ENCODE measurements at regions not wholly inside any gene's neighbourhood (a gene's known extent, or its start where the extent isn't known, plus 50 kb on each side); places are given as distances from the start of the nearest gene placed in this dataset.

GRCh38 chr5:2259494-2260107, 376.9 kb upstream of the IRX4 start:
- H3K36me3 ChIP-seq (ENCODE audit: insufficient read depth in 1 of 2, low read depth in 1 of 2): no peaks in the 10 kb centered on the region
- H3K4me1 ChIP-seq: no peaks in the 10 kb centered on the region
- TF ChIP-seq CTCF (IDR thresholded peaks at IDR 0.05): no peak
- no peaks in the 10 kb centered on the region for H3K9me3 ChIP-seq
- intact Hi-C loops (cut with DNase I): no loop called here
- no peak overlapping the region for H3K4me3 ChIP-seq
- no peak for DNase-seq
- no peak overlapping the region for H3K27ac ChIP-seq
- WGBS, 3 donors: 70 to 80% (median 79%) methylated on average over 7 of the region's 7 CpGs
- ATAC-seq: no peak
- H3K27me3 ChIP-seq (ENCODE audit: insufficient read depth in 3 of 3, low read length in 2 of 3): peaks cover 0 to 2% (median 0%) of the 10 kb centered on the region in 3 donors

- DNase-seq (no peak), ATAC-seq (no peak)
- 79 to 86% (median 82%) methylated on average over 8 of the region's 8 CpGs for WGBS, 3 donors
- H3K27me3 ChIP-seq (ENCODE audit: insufficient read depth in 3 of 3, low read length in 2 of 3): peaks cover 0 to 2% (median 0%) of the 10 kb centered on the region in 3 donors
- H3K36me3 ChIP-seq (ENCODE audit: insufficient read depth in 1 of 2, low read depth in 1 of 2): no peaks in the 10 kb centered on the region
- H3K27ac ChIP-seq: no peak overlapping the region
- no peaks in the 10 kb centered on the region for H3K4me1 ChIP-seq
- intact Hi-C loops (cut with DNase I): no loop called here
- no peaks in the 10 kb centered on the region for H3K9me3 ChIP-seq
- no peak overlapping the region for H3K4me3 ChIP-seq
- no peak for TF ChIP-seq CTCF (IDR thresholded peaks at IDR 0.05)
Measured at GRCh38 chr5:2258861-2259260, 376.1 kb upstream of the IRX4 start.

GRCh38 chr5:2257326-2258244, 374.9 kb upstream of the IRX4 start:
- ATAC-seq (no peak), DNase-seq (no peak)
- peaks cover 0 to 2% (median 0%) of the 10 kb centered on the region in 3 donors for H3K27me3 ChIP-seq (ENCODE audit: insufficient read depth in 3 of 3, low read length in 2 of 3)
- intact Hi-C loops (cut with DNase I): no loop called here
- 75 to 80% (median 79%) methylated on average over 19 to 20 of the region's 20 CpGs for WGBS, 3 donors
- no peaks in the 10 kb centered on the region for H3K9me3 ChIP-seq
- H3K27ac ChIP-seq: no peak overlapping the region
- H3K4me3 ChIP-seq: no peak overlapping the region
- no peak for TF ChIP-seq CTCF (IDR thresholded peaks at IDR 0.05)
- no peaks in the 10 kb centered on the region for H3K36me3 ChIP-seq (ENCODE audit: insufficient read depth in 1 of 2, low read depth in 1 of 2)
- no peaks in the 10 kb centered on the region for H3K4me1 ChIP-seq

GRCh38 chr5:2256691-2257280, 374.1 kb upstream of the IRX4 start:
- intact Hi-C loops (cut with DNase I): no loop called here
- peaks cover 0 to 2% (median 0%) of the 10 kb centered on the region in 3 donors for H3K27me3 ChIP-seq (ENCODE audit: insufficient read depth in 3 of 3, low read length in 2 of 3)
- H3K4me3 ChIP-seq: no peak overlapping the region
- no peak overlapping the region for H3K27ac ChIP-seq
- no peaks in the 10 kb centered on the region for H3K9me3 ChIP-seq
- 28 to 44% (median 35%) methylated on average over 14 to 15 of the region's 15 CpGs for WGBS, 3 donors
- no peaks in the 10 kb centered on the region for H3K4me1 ChIP-seq
- TF ChIP-seq CTCF (IDR thresholded peaks at IDR 0.05): no peak
- DNase-seq (no peak), ATAC-seq (no peak)
- no peaks in the 10 kb centered on the region for H3K36me3 ChIP-seq (ENCODE audit: insufficient read depth in 1 of 2, low read depth in 1 of 2)
